HG02870 (cell line): ENCODE measurements at regions not wholly inside any gene's neighbourhood (a gene's known extent, or its start where the extent isn't known, plus 50 kb on each side); places are given as distances from the start of the nearest gene placed in this dataset.

Source experiments
- ATAC-seq: cut with Tn5 transposase; IDR thresholded peaks from one replicate; pipeline ENCODE4 v1.9.1; 2021; ENCODE audit warnings: mild to moderate bottlenecking, moderate library complexity; ENCODE audit not compliant: unreplicated experiment

- ATAC-seq = no peak
These were observed 311.0 kb downstream of the NSG2 start for GRCh38 chr5:174356536-174356935.

- no peak for ATAC-seq
These were observed 312.8 kb downstream of the NSG2 start for GRCh38 chr5:174358276-174358675.

- no peak for ATAC-seq
These were observed 313.6 kb downstream of the NSG2 start for GRCh38 chr5:174359071-174359470.

GRCh38 chr5:174362514-174362913 lies 317.0 kb downstream of the NSG2 start:
- no peak for ATAC-seq

- ATAC-seq = no peak
These were observed 318.4 kb downstream of the NSG2 start for GRCh38 chr5:174363934-174364333.

GRCh38 chr5:174364676-174365075 lies 319.2 kb downstream of the NSG2 start:
- ATAC-seq = no peak

DNA sequence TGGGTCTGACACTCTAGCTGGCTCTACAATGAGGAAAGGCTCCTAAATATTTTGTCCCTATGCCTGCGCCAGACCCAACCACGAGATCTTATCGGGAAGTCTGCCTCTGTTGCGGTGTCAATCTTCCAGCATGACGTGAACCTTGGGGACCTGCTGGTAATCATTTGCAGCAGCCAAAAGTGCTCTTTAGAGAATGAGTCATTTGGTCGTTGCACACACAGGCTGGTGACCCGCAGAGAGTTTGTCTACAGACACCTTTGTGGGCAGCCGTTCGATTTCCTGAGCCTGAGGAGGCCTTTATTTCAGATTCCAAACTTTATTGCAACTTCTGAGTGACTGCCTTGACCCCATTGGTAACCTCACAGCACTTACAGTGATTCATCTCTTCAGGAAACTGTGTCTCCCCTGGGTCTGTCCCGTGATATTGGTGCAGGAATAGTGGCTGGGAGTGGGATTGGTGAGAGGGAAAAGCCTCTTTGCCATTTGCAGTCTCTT lies 326.1 kb downstream of the NSG2 start:
- ATAC-seq = no peak

- no peak for ATAC-seq
These were observed 328.7 kb downstream of the NSG2 start for GRCh38 chr5:174374206-174374605.

GRCh38 chr5:174376056-174376455 lies 330.6 kb downstream of the NSG2 start:
- ATAC-seq = no peak

- no peak for ATAC-seq
These were observed 331.3 kb downstream of the NSG2 start for GRCh38 chr5:174376726-174377373.

GRCh38 chr5:174378121-174378874 lies 332.8 kb downstream of the NSG2 start:
- ATAC-seq = no peak

DNA sequence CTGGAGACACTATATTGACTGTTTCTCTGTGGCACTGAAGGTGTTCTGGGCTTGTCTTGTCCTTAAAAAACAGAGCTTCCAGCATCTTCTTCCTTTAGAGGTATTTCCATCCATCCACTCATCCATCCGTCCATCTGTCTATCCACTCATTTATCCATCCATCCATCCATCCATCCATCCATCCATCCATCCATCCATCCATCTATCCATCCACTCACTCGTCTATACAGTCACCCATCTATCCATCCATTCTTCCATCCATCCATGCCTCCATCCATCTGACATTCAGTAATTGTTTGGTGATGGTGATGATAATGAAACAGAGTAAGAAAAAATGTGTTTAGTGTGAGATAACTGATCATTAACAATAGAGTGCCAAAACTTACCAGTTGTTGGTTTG lies 334.8 kb downstream of the NSG2 start:
- no peak for ATAC-seq

DNA sequence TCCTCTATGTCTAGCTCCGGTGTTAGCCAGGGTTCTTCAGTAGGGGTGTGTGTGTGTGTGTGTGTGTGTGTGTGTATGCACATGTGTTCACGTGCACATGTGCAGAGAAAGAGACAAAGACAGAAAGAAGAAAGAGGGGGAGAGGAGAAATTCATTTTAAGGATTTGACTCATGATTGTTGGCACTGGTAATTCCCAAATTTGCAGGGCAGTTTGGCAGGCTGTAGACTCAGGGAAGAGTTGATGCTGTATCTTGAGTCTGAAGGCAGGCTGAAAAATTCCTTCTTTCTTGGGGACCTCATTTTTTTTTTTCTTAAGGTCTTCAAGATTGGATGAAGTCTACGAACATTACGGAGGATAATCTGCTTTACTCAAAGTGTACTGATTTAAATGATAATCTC lies 335.7 kb downstream of the NSG2 start:
- no peak for ATAC-seq

DNA sequence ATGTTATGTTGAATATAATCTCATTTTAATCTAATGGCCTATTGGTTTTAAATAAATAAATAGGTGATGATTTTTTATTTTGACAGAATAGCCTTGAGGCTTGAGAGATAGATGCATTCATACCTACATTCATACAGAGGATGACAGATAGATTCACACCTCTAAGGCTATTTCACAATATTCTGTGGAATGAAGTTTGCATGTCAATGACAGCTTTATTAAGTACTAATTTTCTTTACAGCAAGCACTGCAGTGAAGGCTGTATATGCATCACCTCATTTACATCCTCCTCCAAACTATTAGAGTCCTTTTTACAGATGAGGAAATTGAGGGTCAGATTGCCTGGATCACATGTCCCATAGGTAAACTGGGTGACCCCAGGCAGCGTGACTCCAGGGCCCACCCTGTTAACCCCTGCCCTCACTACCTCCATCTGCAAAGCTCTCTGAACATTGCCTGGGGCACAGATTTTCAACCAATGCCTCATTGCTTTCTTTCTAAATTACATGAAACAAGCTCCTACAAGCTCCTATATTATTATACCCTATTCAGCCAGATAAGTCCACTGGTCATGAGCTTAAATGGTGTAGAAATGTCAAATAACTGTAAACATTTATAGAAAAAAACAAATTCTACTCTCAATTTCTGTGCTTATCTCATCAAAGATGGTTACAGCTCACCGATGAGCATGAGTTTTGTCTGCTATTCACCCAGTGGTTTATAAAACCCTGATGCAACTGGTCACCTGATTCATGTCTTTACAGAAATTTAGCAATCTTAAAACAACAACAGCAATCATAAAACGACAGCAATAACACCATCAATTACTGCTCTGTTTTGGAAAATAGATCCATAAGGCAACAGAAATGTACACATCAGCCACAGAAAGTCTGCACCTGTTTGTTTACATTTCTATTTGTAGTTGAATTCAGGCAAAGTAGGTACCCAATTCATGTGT lies 338.0 kb downstream of the NSG2 start:
- ATAC-seq = no peak

- ATAC-seq = no peak
These were observed 339.0 kb downstream of the NSG2 start for GRCh38 chr5:174384509-174384947.

DNA sequence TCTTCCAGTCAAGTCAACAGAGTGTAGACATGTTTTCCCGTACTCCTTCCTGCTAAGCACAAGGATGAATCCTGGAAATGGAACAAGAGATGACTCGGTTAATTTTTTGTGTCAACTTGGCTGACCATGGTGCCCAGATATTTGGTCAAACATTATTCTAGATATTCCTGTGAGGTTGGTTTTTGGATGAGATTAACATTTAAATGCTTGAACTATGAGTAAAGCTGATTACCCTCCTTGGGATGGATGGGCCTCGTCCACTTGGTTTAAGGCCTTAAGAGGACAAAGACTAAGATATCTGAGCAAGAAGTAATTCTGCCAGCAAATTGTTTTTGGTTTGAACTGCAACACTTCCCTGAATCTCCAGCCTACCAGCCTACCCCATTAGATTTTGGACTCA lies 338.1 kb upstream of the MSX2 start:
- ATAC-seq = no peak

DNA sequence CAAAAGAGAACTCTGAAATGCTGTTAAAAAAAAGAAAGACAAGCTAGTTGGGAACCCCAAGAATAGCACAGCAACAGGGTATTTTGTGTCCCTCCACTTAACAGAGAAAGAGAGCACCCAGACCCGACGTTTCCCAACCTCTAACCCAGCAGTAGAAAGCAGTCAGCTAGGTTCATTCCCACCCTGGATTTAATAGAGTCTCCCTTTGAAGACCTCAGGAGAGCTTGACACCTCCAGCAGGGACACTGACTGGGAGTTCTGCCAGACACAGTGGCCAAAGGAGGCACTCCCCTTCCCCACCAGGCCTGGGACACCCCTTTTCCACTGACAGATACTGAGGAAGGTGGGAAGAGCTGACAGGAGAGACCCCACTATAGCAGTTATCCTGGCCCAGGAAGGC lies 337.5 kb upstream of the MSX2 start:
- ATAC-seq = no peak

GRCh38 chr5:174387448-174387847 lies 336.9 kb upstream of the MSX2 start:
- no peak for ATAC-seq

DNA sequence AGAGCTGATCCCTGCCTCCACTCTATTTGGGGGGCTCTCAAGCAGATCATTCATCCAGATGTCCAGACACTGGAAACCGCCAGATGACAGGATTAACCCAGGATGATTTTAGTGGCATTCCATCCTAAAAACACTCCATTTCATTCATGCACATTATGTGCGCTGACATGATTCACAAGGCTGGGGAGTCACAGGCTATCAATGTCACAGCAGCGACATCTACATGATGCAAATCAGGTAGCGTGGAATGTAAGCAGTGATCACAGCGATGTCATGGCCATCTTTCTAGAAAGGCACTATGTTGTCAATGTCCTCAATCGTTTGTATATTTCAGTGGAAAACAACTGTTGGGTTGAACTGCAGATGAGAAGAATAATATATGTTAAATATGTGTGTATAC lies 331.5 kb upstream of the MSX2 start:
- ATAC-seq = no peak

GRCh38 chr5:174396541-174396940 lies 327.8 kb upstream of the MSX2 start:
- ATAC-seq = no peak

DNA sequence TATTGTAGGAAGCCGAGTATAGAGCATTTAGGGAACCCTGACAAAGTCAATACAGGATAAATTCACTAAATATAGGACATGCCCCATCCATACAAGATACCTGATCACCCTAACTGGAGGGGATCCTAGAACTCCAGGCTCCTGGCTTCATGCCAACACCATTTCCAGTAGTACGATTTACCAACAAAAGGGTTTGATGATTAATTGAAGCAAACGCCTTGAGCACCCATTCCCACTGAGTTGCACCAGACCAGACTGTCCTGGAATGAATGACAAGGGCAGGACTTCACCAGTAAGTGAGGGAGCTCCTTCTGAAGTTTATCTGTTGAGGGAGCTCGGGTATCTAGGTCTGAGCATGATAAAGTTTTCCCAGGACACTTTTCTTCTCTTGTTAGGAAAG lies 327.2 kb upstream of the MSX2 start:
- ATAC-seq = no peak
